ENCODE measurements at regions not wholly inside any gene's neighbourhood (a gene's known extent, or its start where the extent isn't known, plus 50 kb on each side); places are given as distances from the start of the nearest gene placed in this dataset.
"Not testable (repeated sequence)": the region's sequence is repeated elsewhere in the genome, so short reads cannot be mapped to it uniquely, and the experiment has no call there.

DNA sequence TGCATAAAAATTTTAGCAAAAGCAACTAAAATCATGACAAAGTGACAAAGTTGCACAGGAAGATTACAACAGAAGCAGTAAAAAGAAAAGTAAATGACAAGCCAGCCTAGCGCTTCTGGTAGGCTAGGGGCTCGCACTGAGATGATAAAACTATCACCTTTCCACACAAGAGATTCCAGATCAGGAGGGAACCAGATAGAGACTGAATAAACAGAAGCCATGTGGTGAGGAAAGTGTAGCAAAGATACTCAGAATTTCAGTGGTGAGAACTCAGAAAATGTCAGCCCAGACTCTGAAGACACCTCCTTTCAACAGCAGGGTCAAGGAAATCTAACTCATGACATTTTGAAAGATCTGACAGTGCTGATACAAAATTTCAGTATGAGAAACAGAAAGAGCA is 77.4 kb upstream of the DNAJC10 start:
- 75 to 100% (median 100%) methylated on average over 1 to 2 of the region's 2 CpGs; no CpG with 5 or more reads in 1 of the 10 experiments for WGBS, 10 experiments
- in situ Hi-C loops (cut with MboI; ENCODE audit: low pct_unique_long_range_greater_than_20kb in 2 of 9, low sequenced_read_pairs in 9 of 9, unreplicated experiment in 9 of 9): loop anchor here in 3 of 9 experiments (25.0 kb wide), 1 partner anchor 451 kb away; no protein-coding TSS in a partner anchor
- ATAC-seq (replicated peaks in 6 of 8): no peak
- Histone ChIP-seq H3K27ac (no peak overlapping the region), H3K4me3 (no peak overlapping the region), H3K4me1 (replicated peaks in 1 of 2) (peaks cover 5 to 20% of the 10 kb centered on the region in 2 donors)

DNA sequence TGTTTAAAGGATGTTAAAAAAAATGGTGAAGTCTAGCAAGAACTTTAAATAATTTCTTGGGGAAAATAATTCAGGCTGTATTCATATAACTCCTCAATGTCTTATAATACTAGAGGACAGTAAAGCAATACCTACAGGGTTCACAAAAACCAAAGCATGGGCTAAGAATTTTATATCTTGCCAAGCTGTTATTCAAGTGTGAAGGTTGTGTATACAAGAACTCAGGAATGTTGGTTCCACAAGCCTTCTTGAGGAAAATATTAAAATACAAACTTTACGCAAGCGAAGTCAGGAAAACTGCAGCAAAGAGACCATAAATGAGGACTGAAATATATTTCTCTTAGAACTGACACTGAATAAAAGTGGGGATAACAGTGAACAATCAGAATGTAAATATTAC is 76.1 kb upstream of the DNAJC10 start:
- H3K4me1 ChIP-seq (replicated peaks in 1 of 2): peaks cover 5 to 11% of the 10 kb centered on the region in 2 donors
- in situ Hi-C loops (cut with MboI; ENCODE audit: low pct_unique_long_range_greater_than_20kb in 2 of 9, low sequenced_read_pairs in 9 of 9, unreplicated experiment in 9 of 9): loop anchor here in 4 of 9 experiments (10.0 to 25.0 kb wide), 2 partner anchors 453 to 455 kb away; no protein-coding TSS in a partner anchor
- ATAC-seq (replicated peaks in 6 of 8): no peak
- H3K27ac ChIP-seq: no peak overlapping the region
- 85 to 100% (median 100%) methylated on average over 2 of the region's 2 CpGs for WGBS, 10 experiments
- no peak overlapping the region for H3K4me3 ChIP-seq

GRCh38 chr2:182642328-182642727 is 73.7 kb upstream of the DNAJC10 start:
- 0 to 100% (median 71%) methylated on average over 1 to 3 of the region's 3 CpGs; no CpG with 5 or more reads in 5 of the 10 experiments for WGBS, 10 experiments
- peak in 4 of 8 experiments; percentile 47 to 100 (median 93) for ATAC-seq (replicated peaks in 6 of 8)
- H3K4me3 ChIP-seq: no peak overlapping the region
- no peak overlapping the region for H3K27ac ChIP-seq
- in situ Hi-C loops (cut with MboI; ENCODE audit: low pct_unique_long_range_greater_than_20kb in 2 of 9, low sequenced_read_pairs in 9 of 9, unreplicated experiment in 9 of 9): loop anchor here in 4 of 9 experiments (10.0 to 25.0 kb wide), 2 partner anchors 455 to 458 kb away; no protein-coding TSS in a partner anchor
- no peaks in the 10 kb centered on the region for H3K4me1 ChIP-seq (replicated peaks in 1 of 2)

DNA sequence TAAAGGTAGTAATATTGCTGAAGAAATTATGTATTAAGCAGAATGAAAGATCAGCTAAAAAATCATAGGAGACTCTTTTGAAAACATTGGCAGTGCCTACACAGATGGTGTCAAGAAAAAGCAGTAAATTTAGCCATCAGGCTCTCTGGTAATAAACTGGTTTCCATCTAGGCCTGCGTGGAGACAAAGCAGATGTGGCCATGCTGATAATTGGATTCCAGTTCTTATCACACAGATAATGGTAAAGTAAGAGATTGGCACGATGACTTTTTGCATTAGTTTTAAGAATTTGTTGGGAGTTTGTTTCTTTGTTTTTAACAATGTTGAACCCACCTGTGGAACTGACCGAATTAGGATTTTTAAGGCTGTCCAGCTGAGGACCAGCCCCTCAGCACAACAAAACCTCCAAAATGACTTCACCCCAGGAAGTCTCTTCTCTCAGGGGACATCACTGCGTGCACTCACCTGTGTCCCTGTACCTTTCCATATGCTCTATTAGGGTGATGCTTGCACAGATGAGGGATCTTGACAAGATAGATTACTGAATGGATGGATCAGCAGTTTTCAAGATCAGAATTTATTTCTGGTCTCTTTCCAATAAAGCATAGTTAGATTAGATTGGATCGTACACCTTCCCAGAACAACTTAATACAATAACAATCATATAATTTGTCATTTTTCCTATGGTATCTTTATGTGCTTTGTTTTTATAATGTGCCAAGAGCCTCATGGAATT is 69.1 kb upstream of the DNAJC10 start:
- no peak overlapping the region for H3K27ac ChIP-seq
- whole genome bisulfite sequencing, 10 experiments: 50 to 100% (median 92%) methylated on average over 1 to 5 of the region's 5 CpGs
- in situ Hi-C loops (cut with MboI; ENCODE audit: low pct_unique_long_range_greater_than_20kb in 2 of 9, low sequenced_read_pairs in 9 of 9, unreplicated experiment in 9 of 9): loop anchor here in 4 of 9 experiments (10.0 to 25.0 kb wide), 2 partner anchors 460 to 462 kb away; no protein-coding TSS in a partner anchor
- no peak for ATAC-seq (replicated peaks in 6 of 8)
- no peaks in the 10 kb centered on the region for H3K4me1 ChIP-seq (replicated peaks in 1 of 2)
- no peak overlapping the region for H3K4me3 ChIP-seq

DNA sequence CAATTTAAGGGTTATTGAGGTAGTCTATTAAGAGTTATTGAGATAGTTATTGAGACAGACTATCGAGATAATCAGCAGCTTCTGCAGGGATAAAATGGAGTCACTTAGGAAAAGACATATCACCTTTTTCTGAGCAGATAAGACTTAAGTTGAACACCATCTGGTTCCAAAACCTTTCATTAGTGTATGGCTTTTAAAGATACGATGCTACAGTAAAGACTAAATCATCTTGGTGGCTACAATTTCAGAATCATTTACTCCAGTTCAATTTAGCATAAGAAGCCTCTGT is 68.6 kb upstream of the DNAJC10 start:
- Histone ChIP-seq H3K4me3 (no peak overlapping the region), H3K27ac (no peak overlapping the region), H3K4me1 (replicated peaks in 1 of 2) (no peaks in the 10 kb centered on the region)
- ATAC-seq (replicated peaks in 6 of 8): no peak
- in situ Hi-C loops (cut with MboI; ENCODE audit: low pct_unique_long_range_greater_than_20kb in 2 of 9, low sequenced_read_pairs in 9 of 9, unreplicated experiment in 9 of 9): loop anchor here in 4 of 9 experiments (10.0 to 25.0 kb wide), 2 partner anchors 460 to 463 kb away; no protein-coding TSS in a partner anchor
- 33 to 100% (median 82%) methylated on average over 1 to 2 of the region's 2 CpGs; no CpG with 5 or more reads in 2 of the 10 experiments for WGBS, 10 experiments

GRCh38 chr2:182649316-182649715 is 66.7 kb upstream of the DNAJC10 start:
- in situ Hi-C loops (cut with MboI; ENCODE audit: low pct_unique_long_range_greater_than_20kb in 2 of 9, low sequenced_read_pairs in 9 of 9, unreplicated experiment in 9 of 9): loop anchor here in 4 of 9 experiments (10.0 to 25.0 kb wide), 2 partner anchors 462 to 465 kb away; no protein-coding TSS in a partner anchor
- H3K4me3 ChIP-seq: no peak overlapping the region
- H3K4me1 ChIP-seq (replicated peaks in 1 of 2): no peaks in the 10 kb centered on the region
- 33 to 100% (median 44%) methylated on average over 1 to 6 of the region's 6 CpGs; no CpG with 5 or more reads in 3 of the 10 experiments for WGBS, 10 experiments
- no peak overlapping the region for H3K27ac ChIP-seq
- ATAC-seq (replicated peaks in 6 of 8): peak in 4 of 8 experiments; percentile 54 to 72 (median 54)

- Histone ChIP-seq H3K4me1 (replicated peaks in 1 of 2) (no peaks in the 10 kb centered on the region), H3K4me3 (no peak overlapping the region), H3K27ac (no peak overlapping the region)
- WGBS, 10 experiments: 15 to 88% (median 62%) methylated on average over 3 to 4 of the region's 4 CpGs; no CpG with 5 or more reads in 2 of the 10 experiments
- peak in 3 of 8 experiments; percentile 62 to 69 (median 64) for ATAC-seq (replicated peaks in 6 of 8)
- in situ Hi-C loops (cut with MboI; ENCODE audit: low pct_unique_long_range_greater_than_20kb in 2 of 9, low sequenced_read_pairs in 9 of 9, unreplicated experiment in 9 of 9): loop anchor here in 6 of 9 experiments (5.0 to 25.0 kb wide), 4 partner anchors 463 to 1063 kb away; no protein-coding TSS in a partner anchor
Observed at GRCh38 chr2:182650704-182651103, 65.4 kb upstream of the DNAJC10 start.

GRCh38 chr2:182652326-182652725 is 63.7 kb upstream of the DNAJC10 start:
- Histone ChIP-seq H3K27ac (no peak overlapping the region), H3K4me3 (no peak overlapping the region), H3K4me1 (replicated peaks in 1 of 2) (no peaks in the 10 kb centered on the region)
- WGBS, 10 experiments: 25 to 100% (median 86%) methylated on average over 1 to 6 of the region's 6 CpGs; no CpG with 5 or more reads in 1 of the 10 experiments
- no peak for ATAC-seq (replicated peaks in 6 of 8)
- in situ Hi-C loops (cut with MboI; ENCODE audit: low pct_unique_long_range_greater_than_20kb in 2 of 9, low sequenced_read_pairs in 9 of 9, unreplicated experiment in 9 of 9): loop anchor here in 6 of 9 experiments (5.0 to 25.0 kb wide), 4 partner anchors 465 to 1065 kb away; no protein-coding TSS in a partner anchor

DNA sequence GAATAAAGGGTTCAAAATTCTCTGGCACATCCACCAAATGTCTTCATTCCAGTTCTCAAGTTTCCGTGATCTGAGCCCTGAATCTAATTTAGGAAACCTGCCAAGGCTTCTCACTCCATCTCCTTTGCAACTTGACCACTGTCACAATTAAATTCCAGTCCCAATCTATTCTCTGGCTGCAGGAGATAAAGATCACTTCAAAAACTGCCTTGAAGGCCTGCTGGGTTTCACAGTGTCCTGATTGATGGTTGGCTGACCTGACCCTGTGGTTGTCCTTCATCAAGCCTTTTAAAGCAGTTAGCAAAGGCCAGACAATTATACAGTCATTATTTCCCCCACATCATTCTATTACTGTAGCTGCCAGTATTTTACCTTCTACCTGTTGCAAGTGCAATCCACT is 60.3 kb upstream of the DNAJC10 start:
- Histone ChIP-seq H3K4me3 (no peak overlapping the region), H3K27ac (no peak overlapping the region), H3K4me1 (replicated peaks in 1 of 2) (no peaks in the 10 kb centered on the region)
- no peak for ATAC-seq (replicated peaks in 6 of 8)
- 50 to 88% (median 80%) methylated on average over 1 of the region's 1 CpG; no CpG with 5 or more reads in 5 of the 10 experiments for WGBS, 10 experiments
- in situ Hi-C loops (cut with MboI; ENCODE audit: low pct_unique_long_range_greater_than_20kb in 2 of 9, low sequenced_read_pairs in 9 of 9, unreplicated experiment in 9 of 9): loop anchor here in 5 of 9 experiments (10.0 to 25.0 kb wide), 3 partner anchors 468 to 1068 kb away; no protein-coding TSS in a partner anchor

- H3K4me1 ChIP-seq (replicated peaks in 1 of 2): no peaks in the 10 kb centered on the region
- H3K27ac ChIP-seq: no peak overlapping the region
- 8 to 100% (median 87%) methylated on average over 1 of the region's 1 CpG for WGBS, 10 experiments
- in situ Hi-C loops (cut with MboI; ENCODE audit: low pct_unique_long_range_greater_than_20kb in 2 of 9, low sequenced_read_pairs in 9 of 9, unreplicated experiment in 9 of 9): loop anchor here in 3 of 9 experiments (25.0 kb wide), 2 partner anchors 477 to 1077 kb away; no protein-coding TSS in a partner anchor
- H3K4me3 ChIP-seq: no peak overlapping the region
- no peak for ATAC-seq (replicated peaks in 6 of 8)
Observed at GRCh38 chr2:182664212-182664611, 51.8 kb upstream of the DNAJC10 start.

DNA sequence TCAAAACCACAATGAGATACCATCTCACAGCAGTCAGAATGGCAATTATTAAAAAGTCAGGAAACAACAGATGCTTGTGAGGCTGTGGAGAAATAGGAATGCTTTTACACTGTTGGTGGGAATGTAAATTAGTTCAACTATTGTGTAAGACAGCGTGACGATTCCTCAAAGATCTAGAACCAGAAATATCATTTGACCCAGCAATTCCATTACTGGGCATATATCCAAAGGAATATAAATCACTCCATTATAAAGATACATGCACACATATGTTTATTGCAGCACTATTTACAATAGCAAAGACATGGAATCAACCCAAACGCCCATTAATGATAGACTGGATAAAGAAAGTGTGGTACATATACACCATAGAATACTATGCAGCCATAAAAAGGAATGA is 50.6 kb upstream of the DNAJC10 start:
- H3K4me3 ChIP-seq; H3K4me1 ChIP-seq (replicated peaks in 1 of 2); ATAC-seq (replicated peaks in 6 of 8); H3K27ac ChIP-seq: not testable (repeated sequence)
- in situ Hi-C loops (cut with MboI; ENCODE audit: low pct_unique_long_range_greater_than_20kb in 2 of 9, low sequenced_read_pairs in 9 of 9, unreplicated experiment in 9 of 9): loop anchor here in 3 of 9 experiments (25.0 kb wide), 2 partner anchors 478 to 1078 kb away; no protein-coding TSS in a partner anchor
- 16 to 93% (median 75%) methylated on average over 1 to 3 of the region's 3 CpGs; no CpG with 5 or more reads in 1 of the 10 experiments for WGBS, 10 experiments
